HPDE6-E6E7 (cell line): ENCODE measurements at regions not wholly inside any gene's neighbourhood (a gene's known extent, or its start where the extent isn't known, plus 50 kb on each side); places are given as distances from the start of the nearest gene placed in this dataset.
"Not testable (repeated sequence)": the region's sequence is repeated elsewhere in the genome, so short reads cannot be mapped to it uniquely, and the experiment has no call there.

Experiments
- DNase-seq: peaks from one replicate; pipeline ENCODE4 v3.0.0; 2011; ENCODE audit warnings: missing footprints; ENCODE audit errors: extremely low spot score

DNA sequence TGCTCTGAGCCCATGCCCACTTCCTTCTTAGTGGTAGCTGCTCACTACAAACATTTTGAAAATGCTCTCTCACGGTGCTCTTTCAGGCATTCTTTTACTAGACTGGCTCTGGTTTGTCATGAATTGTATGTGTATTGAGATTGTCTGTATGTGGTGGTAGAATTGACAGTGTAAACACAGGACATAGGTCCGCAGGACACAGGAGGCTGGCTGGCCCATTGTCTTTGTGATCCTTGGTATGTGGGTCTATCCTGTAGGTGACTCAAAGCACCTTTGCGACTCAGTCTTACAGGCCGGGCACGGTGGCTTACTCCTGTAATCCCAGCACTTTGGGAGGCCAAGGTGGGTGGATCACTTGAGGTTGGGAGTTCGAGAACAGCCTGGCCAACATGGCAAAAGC lies 250.9 kb downstream of the C12orf75 start:
- DNase-seq: no peak

DNA sequence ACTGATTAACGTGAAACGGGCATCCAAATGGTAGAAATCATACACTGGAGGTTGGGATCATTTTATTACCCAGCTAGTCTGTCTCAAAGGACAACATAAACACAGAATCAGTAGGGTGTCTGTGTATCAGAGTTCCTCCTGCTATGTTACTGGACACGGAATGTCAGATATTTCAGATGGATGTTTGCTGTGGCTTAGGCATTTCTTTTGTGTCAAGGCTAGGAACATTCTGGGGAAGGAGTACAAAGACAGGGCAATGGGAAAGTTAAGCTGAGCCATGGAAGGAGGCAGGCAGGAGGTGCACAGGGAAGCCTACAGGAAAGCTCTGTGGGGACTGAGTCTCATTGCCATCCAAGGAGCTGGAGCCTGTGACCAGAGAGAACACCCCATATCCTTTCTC lies 254.6 kb downstream of the C12orf75 start:
- DNase-seq: no peak

DNA sequence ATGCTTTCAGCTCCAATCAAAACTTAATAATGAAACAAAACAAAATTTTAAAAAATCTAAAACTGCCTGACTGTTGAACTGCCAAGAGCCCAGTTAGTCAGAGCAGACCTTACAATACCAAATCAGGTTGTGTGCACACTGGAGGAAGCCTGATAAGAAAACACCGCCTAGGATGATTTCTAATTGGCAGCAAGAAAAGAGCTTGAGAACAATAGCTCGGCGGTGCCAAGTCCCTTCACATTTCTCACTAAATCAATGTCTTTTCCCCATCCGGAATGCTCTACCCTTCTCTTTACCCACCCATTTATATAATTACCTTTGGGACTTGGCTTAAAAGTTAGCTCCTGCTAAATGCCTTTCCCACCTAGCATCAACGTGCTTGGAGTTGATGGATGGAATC lies 256.7 kb downstream of the C12orf75 start:
- no peak for DNase-seq

DNA sequence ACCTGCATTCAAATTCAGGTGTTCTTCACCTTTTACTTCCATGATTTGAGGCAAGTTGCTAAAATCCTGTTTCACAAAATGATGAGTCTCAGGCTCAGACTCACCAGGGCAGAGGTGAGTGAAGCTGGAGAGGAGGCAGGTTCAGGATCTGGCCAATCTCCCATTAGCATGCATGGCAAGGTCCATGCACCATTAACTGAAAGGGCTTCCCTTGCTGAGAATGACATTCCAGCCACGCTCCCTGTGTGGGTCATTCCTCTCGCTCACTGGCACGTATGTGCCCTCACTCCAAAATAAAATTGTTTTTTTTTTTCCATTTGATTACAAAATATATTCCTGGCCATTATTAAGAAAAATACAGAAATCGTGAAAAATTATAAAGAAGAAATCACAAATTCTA lies 257.6 kb downstream of the C12orf75 start:
- DNase-seq: no peak

DNA sequence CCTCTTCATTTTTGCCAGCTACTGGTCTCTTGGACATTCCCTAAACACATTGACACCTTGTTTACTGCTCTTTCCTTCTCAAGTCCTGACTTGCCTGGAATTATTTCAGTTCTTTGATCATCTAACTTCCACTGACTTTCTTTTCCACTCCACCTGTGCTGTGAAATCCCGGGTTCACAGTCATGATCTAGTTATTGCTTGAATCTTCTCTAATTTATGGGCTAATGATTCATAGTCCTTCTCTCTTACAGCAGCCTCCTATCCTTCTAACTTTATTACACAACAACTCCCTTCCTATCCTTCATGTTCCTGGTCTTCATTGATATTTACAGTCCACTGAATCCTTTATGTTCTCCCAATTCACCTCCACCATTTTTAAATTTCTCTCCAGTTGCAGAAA lies 260.1 kb downstream of the C12orf75 start:
- peak; percentile 35 for DNase-seq

DNA sequence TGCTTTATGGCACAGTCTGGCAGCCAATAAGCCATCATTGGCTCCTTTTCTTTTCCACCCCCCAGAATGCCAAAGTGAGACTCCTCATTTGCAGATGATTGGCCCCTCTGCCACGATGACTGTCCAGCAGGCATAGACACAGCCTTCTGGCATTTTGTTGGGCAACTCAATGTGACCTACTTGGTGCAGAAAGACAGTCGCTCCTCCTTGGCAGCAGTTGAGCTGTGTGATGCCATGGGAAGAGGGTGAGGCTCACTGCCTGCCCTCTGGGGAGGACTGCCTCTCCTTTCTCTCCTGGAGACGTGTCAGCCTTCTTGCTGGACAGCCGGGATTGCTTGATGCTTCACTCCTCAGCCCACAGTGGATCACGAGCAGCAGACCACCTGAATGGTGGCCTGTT lies 264.9 kb downstream of the C12orf75 start:
- no peak for DNase-seq

DNA sequence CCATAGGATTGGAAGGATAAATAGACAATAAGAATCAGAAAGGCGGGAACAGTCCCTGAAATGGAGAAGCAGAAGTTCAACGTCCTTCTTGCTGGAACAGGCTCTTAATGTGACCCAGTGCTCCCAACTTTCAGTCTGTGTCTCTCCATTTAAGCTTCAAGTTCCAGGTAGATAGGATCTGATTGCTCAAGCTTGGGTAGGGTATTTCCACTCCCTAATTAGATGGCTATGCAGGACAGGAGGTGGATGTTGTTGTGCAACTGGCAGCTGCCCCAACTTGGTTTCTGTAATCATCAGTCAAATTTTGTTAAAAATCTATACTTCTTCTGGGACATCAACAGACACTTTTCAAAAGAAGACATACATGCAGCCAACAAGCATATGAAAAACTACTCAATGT lies 266.2 kb downstream of the C12orf75 start:
- no peak for DNase-seq

DNA sequence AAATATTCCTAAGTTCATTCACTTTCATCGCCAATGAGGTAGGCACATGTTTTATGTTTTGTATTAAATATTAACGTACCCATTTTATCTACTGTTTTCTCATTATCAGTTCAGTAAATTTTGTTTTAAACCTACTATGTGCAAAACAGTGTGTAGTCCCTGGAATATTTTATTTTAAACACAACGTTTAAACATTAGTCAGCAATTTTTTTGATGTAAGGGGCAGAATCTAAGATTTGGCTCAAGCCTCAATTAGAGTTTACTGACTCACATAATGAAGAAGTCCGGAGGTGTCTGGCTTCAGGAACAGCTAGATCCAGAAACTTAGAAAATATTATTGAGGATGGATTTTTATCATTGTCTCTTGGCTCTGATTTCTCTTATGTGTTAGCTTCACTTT lies 267.5 kb downstream of the C12orf75 start:
- no peak for DNase-seq

DNA sequence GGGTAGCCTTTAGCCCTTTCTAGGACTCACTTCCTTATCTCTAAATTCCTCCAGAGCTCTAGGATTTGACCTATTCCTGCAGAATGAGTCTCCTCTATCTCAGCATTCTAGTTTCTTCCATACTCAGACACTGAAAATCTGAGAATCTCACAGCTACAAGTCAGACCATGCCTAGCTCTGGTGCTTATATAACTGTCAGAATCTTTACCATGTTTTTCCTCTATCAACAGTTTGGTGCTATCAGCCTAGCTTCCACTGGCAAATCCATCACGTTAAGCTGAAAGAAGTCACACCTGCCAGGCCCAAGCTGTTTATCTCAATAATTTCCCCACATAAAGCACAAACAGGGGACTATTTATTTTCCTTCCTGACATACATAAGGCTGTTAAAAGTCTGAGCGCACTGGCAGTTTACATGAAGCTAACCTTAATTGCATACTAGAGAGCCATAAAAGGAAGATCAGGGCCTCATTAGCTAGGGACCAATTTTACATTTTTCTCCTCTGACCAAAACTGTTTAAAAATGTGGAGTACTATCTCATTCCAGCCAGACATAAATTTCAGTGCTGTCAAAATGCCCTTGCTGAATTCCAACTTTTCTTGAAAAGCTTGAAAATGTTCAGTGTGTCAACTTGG lies 270.5 kb downstream of the C12orf75 start:
- DNase-seq: no peak

DNA sequence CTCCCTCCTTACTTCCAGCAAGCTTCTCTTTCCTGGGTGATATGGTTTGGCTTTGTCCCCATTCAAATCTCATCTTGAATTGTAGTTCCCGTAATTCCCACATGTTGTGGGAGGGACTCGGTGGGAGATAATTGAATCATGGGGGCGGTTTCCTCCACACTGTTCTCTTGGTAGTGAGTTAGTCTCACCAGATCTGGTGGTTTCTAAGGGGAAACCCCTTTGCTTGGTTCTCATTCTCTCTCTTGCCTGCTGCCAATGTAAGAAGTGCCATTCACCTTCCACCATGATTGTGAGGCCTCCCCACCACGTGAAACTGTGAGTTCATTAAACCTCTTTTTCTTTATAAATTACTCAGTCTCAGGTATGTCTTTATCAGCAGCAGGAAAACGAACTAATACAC lies 271.8 kb downstream of the C12orf75 start:
- not testable (repeated sequence) for DNase-seq

DNA sequence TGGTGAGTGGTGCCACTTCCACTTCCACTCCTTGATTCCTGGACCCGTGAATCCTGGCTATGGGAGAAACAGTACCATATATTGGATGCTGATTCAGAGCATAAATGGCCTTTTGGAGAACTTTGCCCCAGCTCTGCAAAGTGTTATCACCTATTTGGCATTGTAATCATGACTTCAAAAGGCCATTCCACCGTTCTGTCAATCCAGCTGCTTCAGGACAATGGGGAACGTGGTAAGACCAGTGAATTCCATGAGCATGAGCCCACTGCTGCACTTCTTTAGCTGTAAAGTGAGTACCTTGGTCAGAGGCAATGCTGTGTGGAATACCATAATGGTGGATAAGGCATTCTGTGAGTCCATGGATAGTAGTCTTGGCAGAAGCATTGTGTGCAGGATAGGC lies 273.8 kb downstream of the C12orf75 start:
- not testable (repeated sequence) for DNase-seq

DNA sequence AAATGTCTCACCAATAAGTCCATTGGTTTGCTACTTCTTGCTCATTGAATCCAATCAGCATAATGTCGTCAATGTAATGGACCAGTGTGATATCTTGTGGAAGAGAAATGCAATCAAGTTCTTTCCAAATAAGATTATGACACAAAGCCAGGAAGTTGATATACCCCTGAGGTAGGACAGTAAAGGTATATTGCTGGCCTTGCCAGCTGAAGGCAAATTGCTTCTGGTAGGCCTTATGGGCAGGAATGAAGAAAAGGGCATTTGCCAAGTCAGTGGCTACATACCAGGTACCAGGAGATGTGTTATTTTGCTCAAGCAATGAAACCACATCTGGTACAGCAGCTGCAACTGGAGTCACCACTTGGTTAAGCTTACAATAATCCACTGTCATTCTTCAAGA lies 276.1 kb downstream of the C12orf75 start:
- DNase-seq: not testable (repeated sequence)

DNA sequence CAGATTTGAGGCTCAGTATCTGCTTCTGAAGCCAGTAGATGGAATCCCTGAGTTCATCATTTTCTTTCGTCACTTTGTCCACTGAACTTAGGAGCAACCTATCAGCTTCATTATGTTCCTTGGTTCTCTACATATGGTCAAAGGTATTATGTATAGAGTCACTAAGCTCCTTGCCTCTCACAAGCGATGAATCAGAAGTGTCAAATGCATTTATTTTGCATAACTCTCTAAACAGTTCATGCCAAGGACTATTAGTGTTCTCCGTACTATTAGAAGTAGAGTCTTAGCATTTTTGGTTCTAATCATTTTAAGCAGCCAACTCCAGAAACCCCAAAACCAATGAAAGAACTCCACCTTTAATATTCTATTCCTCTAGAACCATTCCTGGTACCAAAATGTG lies 278.5 kb downstream of the C12orf75 start:
- DNase-seq: not testable (repeated sequence)

DNA sequence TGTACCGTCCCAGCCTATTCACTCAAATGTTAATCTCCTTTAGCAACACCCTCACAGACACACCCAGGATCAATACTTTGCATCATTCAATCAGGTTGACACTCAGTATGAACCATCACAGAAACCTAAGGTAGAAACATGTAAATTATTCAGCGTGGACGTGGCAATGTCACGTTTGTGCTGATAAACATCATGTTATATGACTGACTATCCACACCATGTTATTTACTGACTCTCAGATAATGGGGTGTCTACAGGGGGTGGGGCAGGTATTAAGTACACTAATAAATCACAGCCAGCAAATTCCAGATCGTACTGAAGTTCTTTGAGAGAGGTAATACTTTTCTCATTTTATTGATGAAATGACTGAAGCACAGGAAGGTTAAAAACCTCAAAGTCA lies 280.0 kb downstream of the C12orf75 start:
- DNase-seq: no peak

DNA sequence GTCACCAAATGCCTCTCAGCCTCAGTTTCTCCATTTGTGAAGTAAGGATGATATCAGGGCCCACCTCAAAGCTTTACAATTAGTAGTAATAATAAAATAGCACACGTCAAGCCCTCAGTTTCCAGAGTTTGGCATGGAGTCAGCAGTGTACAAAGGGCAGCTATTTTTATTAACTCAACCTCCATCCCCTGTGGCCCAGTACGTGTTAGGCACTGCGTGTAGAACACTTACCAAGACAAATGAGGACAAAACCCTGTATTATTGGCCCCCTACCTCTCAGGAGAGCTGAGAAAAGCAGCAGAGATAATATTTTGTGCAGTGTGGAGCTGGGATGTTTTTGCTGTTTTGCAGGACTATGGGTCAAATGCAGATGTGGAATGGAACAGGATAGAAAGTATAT lies 280.8 kb downstream of the C12orf75 start:
- no peak for DNase-seq

DNA sequence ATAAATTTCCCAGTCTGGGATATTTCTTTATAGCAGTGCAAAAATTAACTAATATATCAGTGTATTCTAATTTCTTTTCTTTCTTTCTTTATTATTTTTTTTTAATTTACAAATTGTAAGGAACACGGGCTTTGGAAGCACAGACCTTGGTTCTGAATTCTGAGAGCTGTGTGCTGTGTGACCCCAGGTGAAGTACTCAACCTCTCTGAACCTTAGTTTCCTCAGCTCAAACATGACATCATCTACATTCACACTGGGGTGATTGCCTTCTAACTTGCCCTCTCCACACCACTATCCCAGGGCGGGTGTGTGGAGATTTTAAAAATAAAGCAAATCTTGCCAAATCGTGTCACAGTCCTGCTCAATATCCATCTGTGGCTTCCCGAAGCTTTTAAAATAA lies 282.8 kb downstream of the C12orf75 start:
- DNase-seq: no peak

DNA sequence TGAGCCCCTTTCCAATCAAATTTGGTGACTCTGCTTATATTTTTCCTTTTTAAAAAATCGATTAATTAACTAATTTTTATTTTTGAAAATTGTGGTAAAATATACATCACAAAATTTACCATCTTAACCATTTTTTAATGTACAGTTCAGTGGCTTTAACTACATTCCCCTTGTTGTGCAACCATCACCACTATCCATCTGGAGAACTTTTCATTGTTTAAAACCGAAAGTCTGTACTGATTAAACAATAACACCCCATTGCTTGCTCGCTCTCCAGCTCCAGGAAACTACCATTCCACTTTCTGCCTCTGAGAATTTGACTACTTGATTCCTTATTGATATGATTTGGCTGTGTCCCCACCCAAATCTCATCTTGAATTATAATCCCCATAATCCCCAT lies 283.4 kb downstream of the C12orf75 start:
- DNase-seq: no peak

DNA sequence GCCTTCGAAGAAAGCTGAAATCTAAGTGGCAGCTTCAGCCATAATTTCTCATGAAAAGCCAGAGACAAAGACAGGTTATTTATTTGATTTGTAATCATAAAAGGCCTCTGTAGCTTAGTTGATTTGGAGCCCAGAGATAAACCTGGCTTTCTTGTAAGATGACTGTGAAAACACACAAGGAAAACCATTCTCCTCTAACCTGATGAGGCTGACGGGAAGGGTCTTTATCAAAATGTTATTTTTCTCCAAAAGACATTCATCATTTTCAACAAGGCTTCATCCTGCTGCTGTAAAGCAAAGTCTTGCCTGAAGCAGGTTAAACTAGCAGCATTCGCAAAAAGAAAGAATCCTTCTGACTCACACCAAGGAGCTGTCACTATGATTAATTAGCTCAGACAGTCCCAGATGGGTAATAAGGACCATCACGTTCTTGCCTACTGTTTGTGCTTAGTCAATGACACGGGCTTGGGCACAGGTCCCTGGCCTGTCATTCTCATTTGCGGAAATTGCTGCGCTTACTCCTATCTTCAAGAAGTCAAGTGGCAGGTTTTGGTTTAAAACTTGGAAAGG lies 286.6 kb downstream of the C12orf75 start:
- peak; percentile 16 for DNase-seq

DNA sequence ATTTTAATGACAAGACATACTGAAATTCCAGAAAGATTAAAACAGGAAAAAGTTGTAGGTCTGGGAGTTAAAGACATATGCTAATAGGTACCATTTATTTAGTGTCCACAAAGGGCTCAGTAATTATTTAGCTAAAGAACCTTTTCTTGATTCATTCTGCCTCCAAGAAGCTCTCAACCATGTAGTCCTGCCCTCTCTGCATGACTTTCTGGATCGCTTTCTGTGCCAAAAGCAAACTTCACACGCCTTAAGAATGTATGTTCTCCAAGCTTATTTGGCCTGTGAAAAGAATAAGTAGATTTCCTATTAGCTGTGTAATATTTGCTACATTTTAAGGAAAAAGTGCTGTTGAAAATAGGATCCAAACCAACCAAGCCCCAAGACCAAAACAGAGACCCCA lies 291.7 kb downstream of the C12orf75 start:
- DNase-seq: no peak

DNA sequence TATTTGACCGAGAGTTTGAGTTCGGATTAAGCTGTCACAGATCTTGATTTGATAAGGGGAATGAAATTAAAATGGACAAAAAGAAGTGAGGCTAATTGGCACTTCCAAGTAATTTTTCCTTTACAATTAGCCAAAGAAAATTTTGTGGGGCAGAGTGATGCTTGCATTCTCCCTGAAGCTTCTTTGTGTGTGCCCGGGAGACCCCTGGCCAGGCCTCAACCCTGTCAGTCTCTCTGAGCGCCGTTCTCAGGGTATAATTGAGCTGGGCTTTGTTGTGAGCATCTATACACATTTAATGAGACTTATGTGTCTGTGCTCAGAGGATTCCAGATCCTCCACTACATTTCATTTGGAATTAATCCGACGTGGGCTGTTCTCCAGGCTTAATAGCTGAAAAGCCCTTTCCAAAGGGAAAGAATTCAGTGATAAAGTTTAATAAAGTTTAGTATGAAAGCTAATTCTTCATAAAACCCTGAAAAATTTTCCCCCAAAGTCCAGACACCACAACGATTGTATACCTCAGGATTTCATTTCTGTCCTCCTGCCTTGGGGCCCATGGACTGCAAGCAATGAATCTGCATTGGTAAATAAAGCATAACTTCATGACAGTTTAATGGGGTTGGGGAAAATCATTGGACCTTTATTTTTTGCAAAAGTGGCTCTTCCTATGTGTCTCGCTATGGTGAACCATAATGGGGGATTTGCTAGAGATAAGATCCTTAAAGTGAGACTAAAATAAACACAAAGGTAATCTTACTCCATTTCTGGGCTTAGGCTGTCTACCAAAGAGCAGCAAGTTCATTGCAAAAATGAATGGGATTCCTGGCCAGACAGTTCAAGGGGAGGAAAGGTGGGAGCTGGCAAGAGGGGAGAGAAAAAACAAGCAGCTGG lies 292.6 kb downstream of the C12orf75 start:
- no peak for DNase-seq

DNA sequence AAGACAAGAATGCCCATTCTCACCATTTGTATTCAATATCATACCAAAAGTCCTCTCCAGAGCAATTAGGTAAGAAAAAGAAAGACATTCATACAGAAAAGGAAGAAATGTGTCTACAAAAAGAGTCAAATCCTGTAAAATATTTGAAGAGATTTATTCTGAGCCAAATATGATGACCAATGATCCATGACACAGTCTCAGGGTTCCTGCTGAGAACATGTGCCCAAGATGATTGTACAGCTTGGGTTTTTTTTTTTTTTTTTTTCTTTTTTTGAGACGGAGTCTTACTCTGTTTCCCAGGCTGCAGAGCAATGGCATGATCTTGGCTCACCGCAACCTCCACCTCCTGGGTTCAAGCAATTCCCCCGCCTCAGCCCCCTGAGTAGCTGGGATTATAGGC lies 296.2 kb downstream of the C12orf75 start:
- DNase-seq: no peak

DNA sequence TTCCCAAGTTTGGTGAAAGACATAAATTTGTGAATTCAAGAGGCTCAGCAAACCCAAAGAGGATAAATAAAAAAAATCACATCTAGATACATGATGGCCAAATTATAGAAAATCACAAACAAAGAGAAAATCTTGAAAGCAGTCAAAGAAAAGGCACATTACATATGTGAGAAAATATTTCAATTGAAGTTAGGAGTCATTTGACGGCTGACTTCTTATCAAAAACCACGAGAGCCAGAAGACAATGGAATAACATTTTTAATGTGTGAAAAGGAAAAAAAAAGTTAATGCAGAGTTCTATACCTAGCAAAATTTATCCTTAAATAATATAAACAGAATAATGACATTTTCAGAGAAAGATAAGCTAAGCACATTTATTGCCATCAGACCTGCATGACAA lies 307.0 kb downstream of the C12orf75 start:
- DNase-seq: no peak

DNA sequence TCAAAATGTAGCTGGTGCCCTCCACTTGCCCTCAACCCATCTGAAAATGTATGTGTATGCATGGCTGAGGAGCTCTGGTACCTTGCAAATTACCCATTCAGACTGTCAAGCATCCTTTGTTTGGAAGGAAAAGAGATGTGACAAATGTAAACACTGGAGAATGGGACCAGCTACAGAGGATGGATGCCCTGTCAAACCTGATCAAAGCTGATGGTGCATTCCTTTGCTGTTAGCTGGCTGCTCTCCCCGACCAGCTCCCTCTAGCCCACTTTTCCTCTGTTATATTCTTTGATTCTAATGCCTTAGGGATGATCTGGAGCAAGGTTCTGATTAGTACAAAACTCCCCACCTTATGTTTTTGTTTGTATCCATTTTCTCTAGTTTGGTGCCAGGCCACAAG lies 310.3 kb downstream of the C12orf75 start:
- DNase-seq: no peak
